GM12892 (cell line): ENCODE measurements at regions not wholly inside any gene's neighbourhood (a gene's known extent, or its start where the extent isn't known, plus 50 kb on each side); places are given as distances from the start of the nearest gene placed in this dataset.
"Not testable (repeated sequence)": the region's sequence is repeated elsewhere in the genome, so short reads cannot be mapped to it uniquely, and the experiment has no call there.

Source experiments
- DNase-seq: peaks from one replicate; pipeline ENCODE4 v3.0.0; 2011; ENCODE audit not compliant: insufficient read length
- FAIRE-seq: peaks from 2 replicates; lab custom pipeline; 2011; peaks lifted over from hg19 to GRCh38; lab: Jason Lieb, UNC
- POLR2A ChIP-seq: IDR thresholded peaks from 2 replicates; pipeline ENCODE4 v1.6.1; 2011; ENCODE audit warnings: low read depth, low read length, control low read depth
- POLR2AphosphoS5 ChIP-seq: IDR thresholded peaks from 2 replicates; pipeline ENCODE4 v1.6.1; 2011; ENCODE audit warnings: low read depth, low read length, control low read depth
- TAF1 ChIP-seq: IDR thresholded peaks from 2 replicates; pipeline ENCODE4 v1.6.1; 2011; ENCODE audit warnings: low read depth, mild to moderate bottlenecking, control low read depth, low read length, borderline replicate concordance

- no peak for FAIRE-seq
- no peak for DNase-seq
- TF ChIP-seq POLR2AphosphoS5 (no peak), POLR2A (no peak), TAF1 (no peak)
Measured at GRCh38 chr14:43019826-43020225, 1413.2 kb downstream of the LRFN5 start.

- FAIRE-seq (no peak), DNase-seq (no peak)
- no peak for TF ChIP-seq POLR2A
- TF ChIP-seq TAF1, result no peak
- TF ChIP-seq POLR2AphosphoS5, result no peak
Measured at GRCh38 chr14:43014338-43014737, 1407.7 kb downstream of the LRFN5 start.

- TF ChIP-seq POLR2AphosphoS5 (no peak), POLR2A (no peak), TAF1 (no peak)
- DNase-seq (no peak), FAIRE-seq (no peak)
Measured at GRCh38 chr14:43012817-43013216, 1406.1 kb downstream of the LRFN5 start.

- TF ChIP-seq POLR2A (no peak), POLR2AphosphoS5 (no peak), TAF1 (no peak)
- FAIRE-seq, result no peak
- DNase-seq, result no peak
Measured at GRCh38 chr14:43005807-43006206, 1399.1 kb downstream of the LRFN5 start.

GRCh38 chr14:43003845-43004244 lies 1397.2 kb downstream of the LRFN5 start:
- TF ChIP-seq TAF1 (no peak), POLR2AphosphoS5 (no peak), POLR2A (no peak)
- FAIRE-seq, result no peak
- DNase-seq, result no peak

- FAIRE-seq, result no peak
- TF ChIP-seq TAF1 (no peak), POLR2A (no peak), POLR2AphosphoS5 (no peak)
- DNase-seq, result no peak
Measured at GRCh38 chr14:43001731-43002130, 1395.1 kb downstream of the LRFN5 start.

GRCh38 chr14:42994051-42994736 lies 1387.5 kb downstream of the LRFN5 start:
- DNase-seq (no peak), FAIRE-seq (no peak)
- TF ChIP-seq POLR2A (no peak), TAF1 (no peak), POLR2AphosphoS5 (no peak)

GRCh38 chr14:42992930-42993329 lies 1386.3 kb downstream of the LRFN5 start:
- TF ChIP-seq POLR2AphosphoS5 (no peak), POLR2A (no peak), TAF1 (no peak)
- no peak for DNase-seq
- no peak for FAIRE-seq

- no peak for TF ChIP-seq TAF1
- no peak for TF ChIP-seq POLR2A
- no peak for TF ChIP-seq POLR2AphosphoS5
- FAIRE-seq (no peak), DNase-seq (no peak)
Measured at GRCh38 chr14:42980419-42980818, 1373.7 kb downstream of the LRFN5 start.

GRCh38 chr14:42973171-42973570 lies 1366.5 kb downstream of the LRFN5 start:
- not testable (repeated sequence) for FAIRE-seq, DNase-seq

GRCh38 chr14:42965512-42965911 lies 1358.8 kb downstream of the LRFN5 start:
- no peak for FAIRE-seq
- no peak for TF ChIP-seq TAF1
- no peak for DNase-seq

GRCh38 chr14:42961509-42961908 lies 1354.8 kb downstream of the LRFN5 start:
- no peak for FAIRE-seq
- TF ChIP-seq POLR2AphosphoS5 (no peak), POLR2A (no peak), TAF1 (no peak)
- no peak for DNase-seq

GRCh38 chr14:42950363-42950762 lies 1343.7 kb downstream of the LRFN5 start:
- no peak for TF ChIP-seq TAF1
- no peak for TF ChIP-seq POLR2A
- TF ChIP-seq POLR2AphosphoS5, result no peak
- DNase-seq, result no peak
- no peak for FAIRE-seq

GRCh38 chr14:42947991-42948390 lies 1341.3 kb downstream of the LRFN5 start:
- TF ChIP-seq POLR2AphosphoS5, result no peak
- DNase-seq (no peak), FAIRE-seq (no peak)
